CD4-positive, alpha-beta T cell treated with Interleukin-1 beta for 1 hour (primary cell): ENCODE measurements at regions not wholly inside any gene's neighbourhood (a gene's known extent, or its start where the extent isn't known, plus 50 kb on each side); places are given as distances from the start of the nearest gene placed in this dataset.
"Not testable (repeated sequence)": the region's sequence is repeated elsewhere in the genome, so short reads cannot be mapped to it uniquely, and the experiment has no call there.

Experiments
- DNase-seq, 2 donors: peaks; one replicate each; pipeline ENCODE4 v3.0.0-alpha.2; 2020 to 2022

DNA sequence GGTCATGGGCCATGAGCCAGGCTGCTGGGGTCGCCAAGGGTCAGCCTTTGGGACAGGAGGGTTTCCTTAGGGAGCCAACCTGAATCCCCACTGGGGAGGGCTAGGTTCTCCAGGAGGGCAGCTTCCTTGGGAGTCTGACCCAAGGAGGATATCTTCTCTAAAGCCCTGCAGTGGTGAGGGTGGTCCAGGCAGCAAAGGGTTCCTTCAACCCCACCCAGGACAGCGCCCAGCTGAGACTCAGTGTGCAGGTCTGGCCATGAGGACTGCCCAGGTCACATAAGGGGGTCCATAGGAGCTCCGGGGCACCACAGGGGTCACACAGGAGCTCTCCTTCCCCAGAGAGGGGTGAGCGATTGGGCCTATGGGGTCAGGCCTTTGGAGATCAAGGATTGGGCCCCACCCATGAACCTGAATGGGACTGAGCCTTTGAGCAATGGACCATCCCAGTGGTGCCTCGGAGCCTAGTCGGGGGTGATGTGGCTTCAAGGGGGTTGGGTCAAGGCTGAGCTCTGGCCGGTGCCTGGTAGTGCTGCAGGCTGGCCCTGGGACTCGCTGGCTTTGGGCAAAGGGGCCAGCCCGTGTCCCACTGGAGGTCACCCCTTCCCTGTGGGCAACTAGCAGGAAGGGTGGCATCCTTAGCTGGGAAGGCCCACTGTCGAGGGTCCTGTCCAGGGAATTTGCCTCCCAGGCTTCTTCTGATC, 216.5 kb downstream of the SNRPN start:
- DNase-seq: no peak

DNA sequence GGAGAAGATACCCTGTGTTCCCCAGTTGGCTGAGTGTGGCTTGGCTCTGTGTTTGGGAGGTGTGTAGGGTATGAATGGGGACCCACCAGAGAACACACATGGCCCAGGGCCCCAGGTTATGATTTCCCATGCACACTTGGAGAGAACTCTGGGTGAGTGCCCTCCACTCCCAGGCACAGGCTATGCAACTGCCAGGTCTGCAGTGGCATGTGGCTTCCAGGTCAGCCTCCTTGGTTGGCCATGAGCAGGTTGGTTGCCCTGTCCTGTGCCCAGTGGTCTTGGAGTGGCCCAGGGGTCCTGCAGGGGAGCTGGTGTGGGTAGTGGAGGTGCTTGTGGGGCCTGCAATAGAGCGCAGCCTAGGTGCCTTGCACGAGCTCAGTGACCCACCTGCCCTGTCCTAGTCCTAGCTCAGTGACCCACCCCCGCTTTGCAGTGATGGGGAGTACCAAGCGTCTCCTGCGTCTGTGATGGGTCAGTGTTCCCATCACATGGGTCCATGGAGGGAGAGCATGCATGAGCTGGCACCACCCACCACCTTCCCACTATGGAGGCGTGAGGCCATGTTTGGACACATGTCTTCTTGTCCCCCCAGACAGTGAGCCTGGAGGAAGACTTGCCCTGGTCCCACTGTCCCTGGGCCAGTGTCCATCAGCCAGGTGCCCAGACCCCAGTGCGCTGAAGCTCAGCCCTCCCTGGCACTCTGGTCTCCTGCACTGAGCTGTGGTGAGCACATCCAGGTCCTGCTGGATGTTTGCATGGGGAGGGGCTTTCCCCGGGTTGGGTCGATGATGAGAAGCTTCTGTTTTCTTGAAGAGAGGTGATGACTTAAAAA, 217.3 kb downstream of the SNRPN start:
- no peak for DNase-seq

DNA sequence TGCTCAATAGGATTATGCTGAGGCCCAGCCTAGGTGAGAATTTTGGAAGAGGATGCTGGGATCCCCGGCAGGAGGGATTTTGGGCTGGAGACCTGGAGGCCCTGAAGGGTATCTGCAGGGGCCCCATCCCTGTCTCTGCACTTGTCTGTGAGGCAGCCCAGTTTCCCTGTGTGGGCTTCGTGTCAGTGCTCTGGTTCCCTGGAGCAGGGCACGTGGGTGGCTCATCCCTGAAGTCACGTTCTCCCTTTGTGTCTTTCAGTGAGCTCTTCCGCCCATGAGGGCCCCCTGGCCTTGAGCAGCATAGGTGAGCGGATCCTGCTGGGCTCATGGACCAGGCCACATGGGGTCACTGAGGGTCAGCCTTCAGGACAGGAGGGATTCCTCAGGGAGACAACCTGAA, 217.9 kb downstream of the SNRPN start:
- DNase-seq: no peak

DNA sequence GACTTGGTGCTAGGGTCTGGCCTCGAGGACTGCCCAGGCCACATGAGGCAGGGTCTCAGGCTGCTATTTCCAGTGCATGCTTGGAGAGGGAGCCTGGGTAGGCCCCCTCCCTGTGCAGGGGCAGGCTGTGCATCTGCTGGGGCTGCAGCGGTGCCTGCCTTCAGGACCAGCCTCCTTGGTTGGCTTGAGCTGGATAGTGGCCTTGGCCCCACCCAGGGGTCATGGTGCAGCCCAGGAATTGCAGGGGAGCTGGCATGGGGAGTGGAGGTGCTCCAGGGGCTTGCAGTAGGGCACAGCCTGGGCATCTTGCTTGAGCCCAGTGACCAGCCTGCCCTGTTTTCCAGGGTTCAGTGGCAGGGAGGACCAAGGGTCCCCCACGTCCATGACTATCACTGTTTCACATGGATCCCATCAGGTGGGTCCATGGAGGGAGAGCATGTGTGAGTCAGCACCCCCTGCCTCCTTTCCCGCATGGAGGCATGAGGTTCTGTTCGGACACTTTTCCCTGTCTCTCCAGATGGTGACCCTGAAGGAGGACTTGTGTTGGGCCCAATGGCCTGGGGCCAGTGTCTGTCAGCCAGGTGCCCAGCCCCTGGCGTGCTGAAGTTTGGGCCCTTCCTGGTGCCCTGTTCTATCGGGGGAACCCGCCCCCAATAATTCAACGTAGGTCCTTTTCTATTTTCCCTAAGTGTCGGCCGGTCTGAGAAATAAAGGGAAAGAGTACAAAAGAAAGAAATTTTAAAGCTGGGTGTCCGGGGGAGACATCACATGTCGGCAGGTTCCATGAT, 218.6 kb downstream of the SNRPN start:
- no peak for DNase-seq

DNA sequence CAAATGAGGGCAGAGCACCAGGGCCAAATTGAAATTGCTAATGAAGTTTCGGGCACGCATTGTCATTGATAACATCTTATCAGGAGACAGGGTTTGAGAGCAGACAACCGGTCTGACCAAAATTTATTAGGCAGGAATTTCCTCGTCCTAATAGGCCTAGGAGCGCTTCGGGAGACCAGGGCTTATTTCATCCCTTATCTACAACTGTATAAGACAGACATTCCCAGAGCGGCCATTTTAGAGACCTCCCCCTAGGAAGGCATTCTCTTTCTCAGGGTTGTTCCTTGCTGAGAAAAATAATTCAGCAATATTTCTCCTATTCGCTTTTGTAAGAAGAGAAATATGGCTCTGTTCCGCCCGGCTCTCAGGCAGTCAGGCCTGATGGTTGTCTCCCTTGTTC, 219.4 kb downstream of the SNRPN start:
- not testable (repeated sequence) for DNase-seq

DNA sequence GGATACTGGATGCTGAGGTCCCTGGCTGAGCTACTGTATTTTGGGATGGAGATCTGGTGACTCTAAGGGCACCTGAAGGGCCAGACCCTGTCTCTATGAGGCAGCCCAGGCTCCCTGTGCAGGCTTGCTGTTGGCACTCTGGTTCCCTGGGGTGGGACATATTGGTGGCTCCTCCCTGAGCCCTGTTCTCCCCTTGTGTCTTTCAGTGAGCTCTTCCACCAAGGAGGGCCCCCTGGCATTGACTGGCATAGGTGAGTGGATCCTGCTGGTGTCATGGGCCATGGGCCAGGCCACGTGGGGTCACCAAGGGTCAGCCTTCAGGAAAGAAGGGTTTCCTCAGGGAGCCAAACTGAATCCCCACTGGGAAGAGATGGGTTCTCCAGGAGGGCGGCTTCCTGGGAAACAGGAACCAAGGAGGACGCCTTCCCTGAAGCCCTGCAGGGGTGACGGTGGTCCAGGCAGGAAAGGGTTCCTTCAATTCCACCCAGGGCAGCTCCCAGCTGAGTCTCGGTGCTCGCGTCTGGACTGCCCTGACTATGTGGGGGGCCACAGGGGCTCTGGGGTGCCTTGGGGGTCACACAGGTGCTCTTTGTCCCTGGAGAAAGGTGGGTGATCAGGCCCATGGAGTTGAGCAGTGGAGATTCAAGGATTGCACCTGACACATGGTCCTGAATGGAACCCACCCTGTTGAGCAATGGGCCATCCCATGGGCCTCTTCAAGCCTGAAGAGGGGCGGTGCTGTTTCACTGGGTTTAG, 220.4 kb downstream of the SNRPN start:
- no peak for DNase-seq

DNA sequence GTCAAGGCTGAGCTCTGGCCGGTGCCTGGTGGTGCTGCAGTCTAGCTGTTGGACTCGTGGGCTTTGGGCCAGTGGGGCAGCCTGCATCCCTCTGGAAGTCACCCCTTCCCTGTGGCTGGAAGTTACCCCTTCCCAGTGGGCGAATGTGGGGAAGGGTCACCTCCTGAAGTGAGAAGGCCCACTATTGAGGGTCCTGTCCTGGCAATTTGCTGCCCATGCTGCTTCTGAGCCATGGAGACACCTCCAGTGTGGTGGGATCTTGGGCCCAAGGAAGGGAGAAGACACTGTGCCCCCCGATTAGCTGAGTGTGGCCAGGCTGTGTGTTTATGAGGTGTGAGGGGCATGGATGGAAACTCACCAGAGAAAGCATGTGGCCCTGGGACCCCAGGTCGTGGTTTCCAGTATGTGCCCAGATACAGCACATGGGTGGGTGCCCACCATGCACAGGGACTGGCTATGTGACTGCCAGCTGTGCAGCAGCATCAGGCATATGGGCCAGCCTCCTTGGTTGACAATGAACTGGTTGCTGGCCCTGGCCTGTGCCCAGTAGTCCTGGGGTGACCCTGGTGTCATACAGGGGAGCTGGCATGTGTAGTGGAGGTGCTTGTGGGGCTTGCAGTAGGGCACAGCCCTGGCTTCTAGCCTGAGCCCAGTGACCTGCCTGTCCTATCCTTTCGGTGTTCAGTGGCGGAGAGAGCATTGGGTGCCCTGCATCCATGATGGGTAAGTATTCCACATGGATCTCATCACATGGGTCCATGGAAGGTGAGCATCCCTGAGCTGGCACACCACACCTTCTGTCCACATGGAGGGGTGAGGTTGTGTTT, 221.2 kb downstream of the SNRPN start:
- peak in 1 of 2 donors; percentile 0 for DNase-seq

DNA sequence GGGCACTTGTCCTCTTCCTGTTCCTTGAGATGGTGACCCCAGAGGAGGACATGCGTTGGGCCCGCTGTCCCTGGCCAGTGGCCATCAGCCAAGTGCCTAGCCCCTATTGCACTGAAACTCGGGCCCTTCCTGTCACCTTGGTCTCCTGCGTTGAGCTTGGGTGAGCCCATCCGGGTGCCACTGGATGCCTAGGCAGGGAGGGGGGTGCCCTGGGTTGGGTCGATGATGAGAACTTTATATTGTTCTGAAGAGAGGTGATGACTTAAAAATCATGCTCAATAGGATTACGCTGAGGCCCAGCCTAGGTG, 221.8 kb downstream of the SNRPN start:
- DNase-seq: peak in 1 of 2 donors; percentile 0

DNA sequence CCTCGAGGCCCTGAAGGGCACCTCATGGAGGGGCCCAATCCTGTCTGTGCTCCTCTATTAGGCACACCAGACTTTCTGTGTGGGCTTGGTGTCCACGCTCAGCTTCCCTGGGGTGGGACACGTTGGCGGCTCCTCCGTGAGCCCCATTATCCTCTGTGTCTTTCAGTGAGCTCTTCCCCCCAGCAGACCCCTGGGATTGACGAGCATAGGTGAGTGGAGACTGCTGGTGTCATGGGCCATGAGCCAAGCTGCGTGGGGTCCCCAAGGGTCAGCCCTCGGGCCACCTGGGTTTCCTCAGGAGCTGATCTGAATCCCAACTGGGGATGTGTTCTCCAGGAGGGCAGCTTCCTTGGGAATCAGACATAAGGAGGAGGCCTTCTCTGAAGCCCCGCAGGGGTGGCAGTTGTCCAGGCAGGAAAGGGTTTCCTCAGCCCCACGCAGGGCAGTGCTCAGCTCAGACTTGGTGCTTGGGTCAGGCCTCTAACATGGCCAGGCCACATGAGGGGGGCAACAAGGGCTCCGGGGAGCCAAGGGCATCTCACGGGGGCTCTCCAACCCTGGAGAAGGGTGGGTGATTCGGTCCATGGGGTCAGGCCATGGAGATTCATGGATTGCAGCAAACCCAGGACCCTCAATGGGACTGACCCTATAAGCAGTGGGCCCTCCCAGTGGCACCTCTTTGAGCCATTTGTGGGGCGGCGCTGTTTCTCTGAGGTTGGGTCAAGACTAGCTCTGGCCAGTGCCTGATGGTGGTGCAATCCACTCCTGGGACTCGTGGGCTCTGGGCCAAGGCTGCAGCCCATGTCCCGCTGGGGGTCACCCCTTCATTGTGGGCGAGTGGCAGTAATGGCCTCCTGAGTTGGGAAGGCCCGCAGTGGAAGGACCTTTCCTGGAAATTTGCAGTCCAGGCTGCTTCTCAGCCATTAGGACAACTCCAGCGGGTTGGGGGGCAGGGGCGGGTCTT, 222.5 kb downstream of the SNRPN start:
- DNase-seq: no peak

DNA sequence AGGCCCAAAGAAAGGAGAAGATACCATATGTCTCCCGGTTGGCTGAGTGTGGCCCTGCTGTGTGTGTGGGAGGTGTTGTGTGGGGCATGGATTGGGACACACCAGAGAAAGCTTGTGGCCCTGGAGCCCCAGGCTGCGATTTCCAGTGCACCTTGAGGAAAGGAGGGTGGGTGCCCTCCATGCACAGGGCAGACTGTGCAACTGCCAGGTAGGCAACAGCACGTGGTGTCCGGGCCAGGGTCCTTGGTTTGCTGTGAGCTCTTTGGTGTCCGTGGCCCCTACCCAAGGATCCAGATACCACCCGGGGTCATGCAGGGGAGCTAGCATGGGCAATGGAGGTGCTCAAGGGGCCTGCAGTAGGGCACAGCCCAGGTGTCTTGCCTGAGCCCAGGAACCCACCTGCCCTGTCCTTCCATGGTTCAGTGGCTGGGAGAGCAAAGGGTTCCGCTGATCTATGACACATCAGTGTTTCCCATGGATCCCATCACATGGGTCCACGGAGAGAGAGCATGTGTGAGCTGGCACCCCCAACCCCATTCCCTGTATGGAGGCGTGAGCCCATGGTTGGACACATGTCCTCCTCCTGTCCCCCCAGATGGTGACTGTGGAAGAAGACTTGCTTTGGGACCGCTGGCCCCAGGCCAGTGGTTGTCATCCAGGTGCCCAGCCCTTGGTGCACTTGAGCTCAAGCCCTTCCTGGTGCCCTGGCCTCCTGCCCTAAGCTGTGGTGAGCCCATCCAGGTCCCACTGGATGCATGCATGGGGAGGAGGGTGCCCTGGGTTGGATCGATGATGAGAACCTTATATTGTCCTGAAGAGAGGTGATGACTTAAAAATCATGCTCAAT, 223.4 kb downstream of the SNRPN start:
- no peak for DNase-seq

DNA sequence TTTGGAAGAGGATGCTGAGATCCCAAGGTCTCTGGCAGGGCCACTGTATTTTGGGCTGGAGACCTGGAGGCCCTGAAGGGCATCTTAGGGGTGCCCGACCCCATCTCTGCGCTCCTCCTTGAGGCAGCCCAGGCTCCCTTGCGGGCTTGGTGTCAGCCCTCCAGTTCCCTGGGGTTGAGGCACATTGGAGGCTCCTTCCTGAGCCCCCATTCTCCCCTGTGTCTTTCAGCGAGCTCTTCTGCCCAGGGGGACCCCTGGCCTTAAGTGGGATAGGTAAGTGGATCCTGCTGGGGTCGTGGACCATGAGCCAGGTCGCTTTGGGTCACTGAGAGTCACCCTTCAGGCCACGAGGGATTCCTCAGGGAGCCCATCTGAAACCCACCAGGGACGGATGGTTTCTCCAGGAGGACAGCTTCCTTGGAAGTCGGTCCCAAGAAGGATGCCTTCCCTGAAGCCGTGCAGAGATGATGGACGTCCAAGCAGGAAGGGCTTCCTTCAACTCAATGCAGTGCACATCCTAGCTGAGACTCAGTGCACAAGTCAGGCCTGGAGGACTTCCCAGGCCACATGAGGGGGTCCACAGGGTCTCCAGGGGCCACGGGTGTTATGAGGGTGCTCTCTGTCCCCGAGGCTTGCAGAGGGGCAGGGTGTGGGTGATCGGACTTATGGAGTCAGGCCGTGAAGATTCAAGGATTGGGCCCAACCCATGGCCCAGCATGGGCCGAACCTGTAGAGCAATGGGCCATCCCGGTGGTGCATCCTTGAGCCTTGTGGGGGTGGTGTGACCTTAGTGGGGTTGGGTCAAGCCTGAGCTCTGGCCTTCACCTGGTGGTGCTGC, 224.3 kb downstream of the SNRPN start:
- DNase-seq: no peak

DNA sequence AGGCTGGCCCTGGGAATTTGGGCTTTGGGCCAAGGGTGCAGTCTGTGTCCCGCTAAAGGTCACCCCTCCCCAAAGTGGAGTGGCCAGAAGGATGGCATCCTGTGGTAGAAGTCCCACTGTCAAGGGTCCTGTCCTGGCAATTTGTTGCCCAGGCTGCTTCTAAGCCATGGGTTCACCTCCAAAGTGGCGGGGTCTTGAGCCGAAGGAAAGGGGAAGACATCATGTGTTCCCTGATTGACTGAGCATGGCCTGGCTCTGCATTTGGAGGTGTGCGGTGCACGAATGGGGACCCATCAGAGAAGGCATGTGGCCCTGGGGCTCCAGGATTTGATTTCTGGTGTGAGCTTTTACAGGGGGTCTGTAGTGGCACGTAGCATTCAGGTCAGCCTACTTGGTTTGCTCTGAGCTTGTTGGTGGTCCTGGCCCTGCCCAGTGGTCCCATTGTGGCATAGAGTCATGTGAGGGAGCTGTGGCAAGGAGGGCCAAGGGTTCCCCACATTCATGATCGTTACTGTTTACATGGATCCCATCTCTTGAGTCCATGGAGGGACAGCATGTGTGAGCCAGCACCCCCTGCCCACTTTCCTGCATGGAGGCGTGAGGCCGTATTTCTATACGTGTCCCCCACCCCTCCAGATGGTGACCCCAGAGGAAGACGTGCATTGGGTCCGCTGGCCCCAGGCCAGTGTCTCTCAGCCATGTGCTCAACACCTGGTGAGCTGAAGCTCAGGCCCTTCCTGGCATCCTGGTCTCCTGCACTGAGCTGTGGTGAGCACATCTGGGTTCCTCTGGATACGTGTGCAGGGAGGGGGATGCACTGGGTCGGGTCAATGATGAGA, 225.1 kb downstream of the SNRPN start:
- DNase-seq: peak in 1 of 2 donors; percentile 0

DNA sequence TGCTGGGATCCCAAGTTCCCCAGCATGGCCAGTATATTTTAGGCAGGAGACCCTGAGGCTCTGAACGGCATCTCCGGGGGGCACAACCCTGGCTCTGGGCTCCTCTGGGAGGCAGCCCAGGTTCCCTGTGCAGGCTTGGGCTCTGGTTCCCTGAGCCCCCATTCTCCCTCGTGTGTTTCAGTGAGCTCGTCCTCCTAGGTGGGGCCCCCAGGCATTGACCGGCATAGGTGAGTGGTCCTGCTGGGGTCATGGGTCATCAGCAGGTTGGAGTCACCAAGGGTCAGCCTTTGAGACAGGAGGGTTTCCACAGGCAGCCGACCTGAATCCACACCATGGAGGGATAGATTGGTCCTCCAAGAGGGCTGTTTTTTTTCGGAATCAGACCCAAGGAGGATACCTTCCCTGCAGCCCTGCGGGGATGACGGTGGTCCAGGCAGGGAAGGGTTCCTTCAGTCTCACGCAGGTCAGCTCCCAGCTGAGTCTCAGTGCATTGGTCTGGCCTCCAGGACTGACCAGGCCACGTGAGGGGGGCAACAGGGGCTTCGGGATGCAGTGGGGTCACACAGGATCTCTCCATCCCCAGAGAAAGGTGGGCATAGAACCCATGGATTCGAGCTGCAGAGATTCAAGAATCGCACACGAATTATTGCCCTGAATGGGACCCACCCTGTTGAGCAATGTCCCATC, 226.0 kb downstream of the SNRPN start:
- no peak for DNase-seq

DNA sequence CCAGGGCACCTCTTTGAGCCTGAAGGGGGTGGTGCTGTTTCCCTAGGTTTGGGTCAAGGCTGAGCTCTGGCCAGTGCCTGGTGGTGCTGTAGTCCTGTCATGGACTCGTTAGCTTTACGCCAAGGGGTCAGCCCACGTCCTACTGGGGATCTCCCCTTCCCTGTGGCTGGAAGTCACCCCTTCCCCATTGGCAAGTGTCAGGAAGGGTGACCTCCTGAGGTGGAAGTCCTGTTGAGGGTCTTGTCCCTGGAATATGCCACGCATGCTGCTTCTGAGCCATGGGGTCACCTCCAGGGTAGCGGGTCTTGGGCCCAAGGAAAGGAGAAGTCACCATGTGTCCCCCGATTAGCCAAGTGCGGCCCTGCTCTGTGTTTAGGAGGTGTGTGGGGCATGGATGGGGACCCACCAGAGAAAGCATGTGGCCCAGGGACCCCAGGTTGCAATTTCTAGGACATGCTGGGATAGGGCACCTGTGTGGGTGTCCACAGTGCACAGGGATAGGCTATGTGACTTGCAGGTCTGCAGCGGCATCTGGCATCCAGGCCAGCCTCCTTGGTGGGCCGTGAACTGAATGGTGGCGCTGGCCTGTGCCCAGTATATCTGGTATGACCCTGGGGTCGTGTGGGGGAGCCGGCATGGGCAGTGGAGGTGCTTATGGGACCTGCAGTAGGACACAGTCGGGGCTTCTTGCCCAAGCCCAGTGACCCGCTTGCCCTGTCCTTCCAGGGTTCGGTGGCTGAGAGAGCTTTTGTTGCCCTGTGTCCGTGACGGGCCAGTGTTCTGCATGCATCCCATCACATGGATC, 226.7 kb downstream of the SNRPN start:
- peak in 1 of 2 donors; percentile 0 for DNase-seq

DNA sequence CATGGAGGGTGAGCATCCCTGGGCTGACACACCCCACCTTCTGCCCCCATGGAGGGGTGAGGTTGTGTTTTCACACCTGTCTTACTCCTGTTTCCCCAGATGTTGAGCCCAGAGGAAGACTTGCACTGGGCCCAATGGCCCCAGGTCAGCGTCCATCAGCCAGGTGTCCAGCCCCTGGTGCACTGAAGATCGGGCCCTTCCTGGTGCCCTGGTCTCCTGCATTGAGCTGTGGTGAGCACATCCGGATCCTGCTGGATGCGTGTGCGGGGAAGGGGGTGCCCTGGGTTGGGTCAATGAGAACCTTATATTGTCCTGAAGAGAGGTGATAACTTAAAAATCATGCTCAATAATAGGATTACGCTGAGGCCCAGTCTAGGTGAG, 227.3 kb downstream of the SNRPN start:
- DNase-seq: no peak

DNA sequence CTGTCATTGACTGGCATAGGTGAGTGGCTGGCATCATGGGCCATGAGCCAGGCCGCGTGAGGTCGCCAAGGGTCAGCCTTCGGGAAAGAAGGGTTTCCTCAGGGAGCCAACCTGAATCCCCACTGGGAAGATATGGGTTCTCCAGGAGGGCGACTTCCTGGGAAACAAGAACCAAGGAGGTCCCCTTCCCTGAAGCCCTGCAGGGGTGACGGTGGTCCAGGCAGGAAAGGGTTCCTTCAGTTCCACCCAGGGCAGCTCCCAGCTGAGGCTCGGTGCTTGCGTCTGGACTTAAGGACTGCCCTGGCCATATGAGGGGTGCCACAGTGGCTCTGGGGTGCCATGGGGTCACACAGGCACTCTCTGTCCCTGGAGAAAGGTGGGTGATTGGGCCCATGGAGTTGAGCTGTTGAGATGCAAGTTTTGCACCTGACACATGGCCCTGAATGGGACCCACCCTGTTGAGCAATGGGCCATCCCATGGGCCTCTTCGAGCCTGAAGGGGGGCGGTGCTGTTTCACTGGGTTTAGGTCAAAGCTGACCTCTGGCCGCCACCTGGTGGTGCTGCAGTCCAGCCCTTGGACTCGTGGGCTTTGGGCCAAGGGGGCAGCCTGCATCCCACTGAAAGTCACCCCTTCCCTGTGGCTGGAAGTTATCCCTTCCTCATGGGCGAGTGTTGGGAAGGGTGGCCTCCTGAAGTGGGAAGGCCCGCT, 228.1 kb downstream of the SNRPN start:
- peak in 1 of 2 donors; percentile 0 for DNase-seq
